SH-SY5Y (cell line): ENCODE measurements at regions not wholly inside any gene's neighbourhood (a gene's known extent, or its start where the extent isn't known, plus 50 kb on each side); places are given as distances from the start of the nearest gene placed in this dataset.

Experiments
- GATA2 ChIP-seq: IDR thresholded peaks from 2 replicates; pipeline ENCODE4 v1.6.1; 2011; ENCODE audit warnings: mild to moderate bottlenecking, low read depth, low read length
- GATA3 ChIP-seq: IDR thresholded peaks from 2 replicates; pipeline ENCODE4 v1.6.1; 2011; ENCODE audit warnings: low read depth, mild to moderate bottlenecking, low read length, moderate library complexity

DNA sequence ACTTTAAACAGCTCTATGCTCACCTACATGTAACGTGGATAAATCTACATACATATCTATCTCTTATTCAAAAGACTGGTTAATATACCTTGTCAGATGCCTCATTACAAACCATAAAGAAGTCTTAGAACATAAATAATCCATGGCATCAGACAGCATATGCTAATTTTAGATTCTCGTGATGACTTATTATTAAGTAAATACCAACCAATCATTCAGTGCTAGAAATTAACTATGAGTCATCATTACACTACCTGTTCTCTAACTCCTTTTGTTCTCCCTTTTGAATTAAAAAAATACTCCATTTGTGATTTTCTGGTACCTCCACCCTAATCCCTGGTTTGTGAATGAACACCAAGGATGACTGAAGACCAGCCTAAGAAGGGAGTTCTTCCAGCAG, 754.3 kb upstream of the ARGLU1 start:
- no peak for TF ChIP-seq GATA2
- TF ChIP-seq GATA3 = no peak
